Retinal pigment epithelial cell (primary cell): ENCODE measurements at regions not wholly inside any gene's neighbourhood (a gene's known extent, or its start where the extent isn't known, plus 50 kb on each side); places are given as distances from the start of the nearest gene placed in this dataset.

Experiments
- DNase-seq: peaks from one replicate; pipeline ENCODE4 v3.0.0-alpha.2; 2010; ENCODE audit warnings: low read depth
- H3K4me3 ChIP-seq: 2 replicates; pipeline ENCODE4 v1.5.1; 2011; ENCODE audit warnings: mild to moderate bottlenecking, low read length, control low read depth, moderate library complexity
- TF ChIP-seq, protein P1 (sequence below): conservative IDR thresholded peaks from 2 replicates; pipeline ENCODE4 v1.5.1; 2011; ENCODE audit warnings: low read depth, low read length, control low read depth, inconsistent platforms

DNA sequence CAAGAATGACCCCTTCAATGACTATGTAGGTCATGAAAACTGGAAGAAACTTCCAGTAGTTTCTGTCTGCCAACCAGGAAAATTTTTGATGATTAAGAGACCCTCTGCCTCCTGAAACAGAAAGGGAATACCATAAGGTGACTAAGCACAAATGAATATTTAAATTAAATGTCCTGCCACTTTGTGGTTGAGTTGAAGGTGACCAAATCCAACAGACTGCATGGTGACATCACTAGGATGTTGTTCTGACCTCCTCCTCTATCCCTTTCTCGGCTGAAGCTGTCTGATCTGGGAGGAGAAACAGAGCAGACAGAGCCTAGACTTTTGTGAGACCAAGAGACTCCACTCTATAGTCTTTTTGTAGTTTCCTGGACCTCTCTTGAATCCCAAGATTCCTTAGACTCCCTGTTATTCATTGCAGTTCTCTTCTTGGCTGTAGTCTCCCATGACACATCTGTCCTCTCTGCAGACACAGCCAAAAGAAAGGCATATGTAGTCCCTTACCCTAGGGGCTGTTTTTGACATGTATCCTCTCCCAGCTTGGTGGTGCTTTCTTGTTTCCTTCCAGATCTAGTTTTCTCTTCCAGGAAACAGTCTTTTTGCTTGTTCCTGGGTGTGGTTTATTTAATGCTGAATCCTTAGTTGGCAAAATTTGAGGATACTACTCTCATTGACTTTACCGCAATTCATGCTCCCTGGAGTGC, 55.2 kb upstream of the UBE3A start:
- TF ChIP-seq, protein P1, sequence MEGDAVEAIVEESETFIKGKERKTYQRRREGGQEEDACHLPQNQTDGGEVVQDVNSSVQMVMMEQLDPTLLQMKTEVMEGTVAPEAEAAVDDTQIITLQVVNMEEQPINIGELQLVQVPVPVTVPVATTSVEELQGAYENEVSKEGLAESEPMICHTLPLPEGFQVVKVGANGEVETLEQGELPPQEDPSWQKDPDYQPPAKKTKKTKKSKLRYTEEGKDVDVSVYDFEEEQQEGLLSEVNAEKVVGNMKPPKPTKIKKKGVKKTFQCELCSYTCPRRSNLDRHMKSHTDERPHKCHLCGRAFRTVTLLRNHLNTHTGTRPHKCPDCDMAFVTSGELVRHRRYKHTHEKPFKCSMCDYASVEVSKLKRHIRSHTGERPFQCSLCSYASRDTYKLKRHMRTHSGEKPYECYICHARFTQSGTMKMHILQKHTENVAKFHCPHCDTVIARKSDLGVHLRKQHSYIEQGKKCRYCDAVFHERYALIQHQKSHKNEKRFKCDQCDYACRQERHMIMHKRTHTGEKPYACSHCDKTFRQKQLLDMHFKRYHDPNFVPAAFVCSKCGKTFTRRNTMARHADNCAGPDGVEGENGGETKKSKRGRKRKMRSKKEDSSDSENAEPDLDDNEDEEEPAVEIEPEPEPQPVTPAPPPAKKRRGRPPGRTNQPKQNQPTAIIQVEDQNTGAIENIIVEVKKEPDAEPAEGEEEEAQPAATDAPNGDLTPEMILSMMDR: no peak
- DNase-seq: no peak
- H3K4me3 ChIP-seq: no peak overlapping the region

DNA sequence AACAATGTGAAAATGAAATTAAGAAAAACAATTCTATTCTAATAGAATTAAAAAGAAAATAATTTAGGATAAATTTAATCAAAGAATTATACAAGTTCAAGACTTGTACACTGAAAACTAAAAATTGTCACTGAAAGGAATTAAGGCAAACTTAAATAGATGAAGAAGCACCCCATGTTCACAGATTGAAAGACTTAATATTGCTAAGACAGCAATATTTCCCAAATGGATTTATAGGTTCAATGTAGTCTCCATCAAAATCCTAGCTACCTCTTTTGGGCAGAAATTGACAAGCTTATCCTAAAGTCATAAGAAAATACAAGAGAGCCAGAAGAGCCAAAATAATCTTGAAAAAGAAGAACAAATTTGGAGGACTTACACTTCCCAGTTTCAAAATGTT, 53.5 kb upstream of the UBE3A start:
- TF ChIP-seq, protein P1: no peak
- H3K4me3 ChIP-seq: no peak overlapping the region
- no peak for DNase-seq
